Adrenal gland (tissue), 5 donors: ENCODE measurements at regions not wholly inside any gene's neighbourhood (a gene's known extent, or its start where the extent isn't known, plus 50 kb on each side); places are given as distances from the start of the nearest gene placed in this dataset.

Experiments
- POLR2A ChIP-seq, 2 donors: fragments of 450-650 bp; IDR thresholded peaks; one replicate each; pipeline ENCODE4 v1.6.1; 2017; ENCODE audit warnings: antibody characterized with exemption in 2 of 2, mild to moderate bottlenecking in 2 of 2, moderate library complexity in 1 of 2
- TF ChIP-seq, protein P1 (sequence below), 6 experiments: fragments of 450-650 bp in 4 of 6; fragments of 200-600 bp in 2 of 6; sonication (generic) in 1 of 6; IDR thresholded peaks; 1 replicate in 5 of 6; 2 replicates in 1 of 6; pipeline versions ENCODE4 v1.5.1 to v1.8.0; 2016 to 2021; ENCODE audit warnings: antibody characterized with exemption in 6 of 6, mild to moderate bottlenecking in 2 of 6, moderate library complexity in 1 of 6
- donor health status: DM: no; HTN: no; CAD: no.

- TF ChIP-seq, protein P1, sequence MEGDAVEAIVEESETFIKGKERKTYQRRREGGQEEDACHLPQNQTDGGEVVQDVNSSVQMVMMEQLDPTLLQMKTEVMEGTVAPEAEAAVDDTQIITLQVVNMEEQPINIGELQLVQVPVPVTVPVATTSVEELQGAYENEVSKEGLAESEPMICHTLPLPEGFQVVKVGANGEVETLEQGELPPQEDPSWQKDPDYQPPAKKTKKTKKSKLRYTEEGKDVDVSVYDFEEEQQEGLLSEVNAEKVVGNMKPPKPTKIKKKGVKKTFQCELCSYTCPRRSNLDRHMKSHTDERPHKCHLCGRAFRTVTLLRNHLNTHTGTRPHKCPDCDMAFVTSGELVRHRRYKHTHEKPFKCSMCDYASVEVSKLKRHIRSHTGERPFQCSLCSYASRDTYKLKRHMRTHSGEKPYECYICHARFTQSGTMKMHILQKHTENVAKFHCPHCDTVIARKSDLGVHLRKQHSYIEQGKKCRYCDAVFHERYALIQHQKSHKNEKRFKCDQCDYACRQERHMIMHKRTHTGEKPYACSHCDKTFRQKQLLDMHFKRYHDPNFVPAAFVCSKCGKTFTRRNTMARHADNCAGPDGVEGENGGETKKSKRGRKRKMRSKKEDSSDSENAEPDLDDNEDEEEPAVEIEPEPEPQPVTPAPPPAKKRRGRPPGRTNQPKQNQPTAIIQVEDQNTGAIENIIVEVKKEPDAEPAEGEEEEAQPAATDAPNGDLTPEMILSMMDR (IDR thresholded peaks at IDR 0.05), result no peak
- no peak for TF ChIP-seq POLR2A (IDR thresholded peaks at IDR 0.05)
Measured at GRCh38 chr5:27810458-27810857, 772.1 kb upstream of the CDH9 start.
